GM21367 (cell line): ENCODE measurements at regions not wholly inside any gene's neighbourhood (a gene's known extent, or its start where the extent isn't known, plus 50 kb on each side); places are given as distances from the start of the nearest gene placed in this dataset.
"Not testable (repeated sequence)": the region's sequence is repeated elsewhere in the genome, so short reads cannot be mapped to it uniquely, and the experiment has no call there.

Source experiments
- ATAC-seq: cut with Tn5 transposase; IDR thresholded peaks from one replicate; pipeline ENCODE4 v1.9.1; 2021; ENCODE audit not compliant: unreplicated experiment

- ATAC-seq = no peak
Measured at GRCh38 chr4:11687727-11688126, 259.0 kb upstream of the HS3ST1 start.

GRCh38 chr4:11685481-11685880 lies 256.8 kb upstream of the HS3ST1 start:
- ATAC-seq = no peak

GRCh38 chr4:11675051-11675800 lies 246.5 kb upstream of the HS3ST1 start:
- ATAC-seq = no peak

GRCh38 chr4:11670304-11670703 lies 241.6 kb upstream of the HS3ST1 start:
- no peak for ATAC-seq

GRCh38 chr4:11669156-11669555 lies 240.5 kb upstream of the HS3ST1 start:
- no peak for ATAC-seq

GRCh38 chr4:11663114-11663513 lies 234.4 kb upstream of the HS3ST1 start:
- no peak for ATAC-seq

GRCh38 chr4:11650801-11651596 lies 222.3 kb upstream of the HS3ST1 start:
- ATAC-seq = no peak

GRCh38 chr4:11647433-11647832 lies 218.7 kb upstream of the HS3ST1 start:
- ATAC-seq = no peak

- ATAC-seq = not testable (repeated sequence)
Measured at GRCh38 chr4:11643081-11643480, 214.4 kb upstream of the HS3ST1 start.

GRCh38 chr4:11640584-11640983 lies 211.9 kb upstream of the HS3ST1 start:
- ATAC-seq = no peak

GRCh38 chr4:11636551-11636950 lies 207.9 kb upstream of the HS3ST1 start:
- ATAC-seq = no peak

GRCh38 chr4:11636031-11636430 lies 207.3 kb upstream of the HS3ST1 start:
- ATAC-seq = no peak

- no peak for ATAC-seq
Measured at GRCh38 chr4:11635342-11635741, 206.6 kb upstream of the HS3ST1 start.

GRCh38 chr4:11634283-11634682 lies 205.6 kb upstream of the HS3ST1 start:
- no peak for ATAC-seq

GRCh38 chr4:11633430-11633829 lies 204.7 kb upstream of the HS3ST1 start:
- ATAC-seq = no peak

GRCh38 chr4:11632483-11632882 lies 203.8 kb upstream of the HS3ST1 start:
- ATAC-seq = no peak

GRCh38 chr4:11632025-11632424 lies 203.3 kb upstream of the HS3ST1 start:
- no peak for ATAC-seq

GRCh38 chr4:11631416-11631815 lies 202.7 kb upstream of the HS3ST1 start:
- ATAC-seq = no peak

- ATAC-seq = no peak
Measured at GRCh38 chr4:11628093-11628725, 199.5 kb upstream of the HS3ST1 start.

- no peak for ATAC-seq
Measured at GRCh38 chr4:11626066-11626465, 197.4 kb upstream of the HS3ST1 start.

- no peak for ATAC-seq
Measured at GRCh38 chr4:11625211-11625610, 196.5 kb upstream of the HS3ST1 start.

GRCh38 chr4:11624370-11624769 lies 195.7 kb upstream of the HS3ST1 start:
- ATAC-seq = no peak
